PFSK-1 (cell line): ENCODE measurements at regions not wholly inside any gene's neighbourhood (a gene's known extent, or its start where the extent isn't known, plus 50 kb on each side); places are given as distances from the start of the nearest gene placed in this dataset.

Source experiments
- FOXP2 ChIP-seq: optimal IDR thresholded peaks from 2 replicates; pipeline ENCODE3; 2011; ENCODE audit warnings: borderline replicate concordance, control low read depth, inconsistent platforms; ENCODE audit not compliant: insufficient read depth; ENCODE audit errors: extremely low read length, extremely low read depth
- POLR2AphosphoS5 ChIP-seq: IDR thresholded peaks from 2 replicates; pipeline ENCODE4 v1.6.1; 2012; ENCODE audit warnings: low read depth, mild to moderate bottlenecking, control low read depth, low read length, moderate library complexity
- SIN3A ChIP-seq: IDR thresholded peaks from 2 replicates; pipeline ENCODE4 v1.6.1; 2012; ENCODE audit warnings: mild to moderate bottlenecking, low read length, moderate library complexity, borderline replicate concordance; ENCODE audit not compliant: insufficient read depth
- TAF1 ChIP-seq: IDR thresholded peaks from 2 replicates; pipeline ENCODE4 v1.6.1; 2012; ENCODE audit warnings: low read length, control low read depth, borderline replicate concordance; ENCODE audit not compliant: insufficient read depth
- TF ChIP-seq, protein P1 (sequence below), 2 experiments: IDR thresholded peaks; 2 replicates each; pipeline versions ENCODE4 v1.6.1 to v1.8.0; 2011 to 2012; ENCODE audit warnings: low read depth in 2 of 2, low read length in 2 of 2, control low read depth in 1 of 2, inconsistent platforms in 1 of 2, mild to moderate bottlenecking in 1 of 2, moderate library complexity in 1 of 2; ENCODE audit not compliant: insufficient read depth in 1 of 2

DNA sequence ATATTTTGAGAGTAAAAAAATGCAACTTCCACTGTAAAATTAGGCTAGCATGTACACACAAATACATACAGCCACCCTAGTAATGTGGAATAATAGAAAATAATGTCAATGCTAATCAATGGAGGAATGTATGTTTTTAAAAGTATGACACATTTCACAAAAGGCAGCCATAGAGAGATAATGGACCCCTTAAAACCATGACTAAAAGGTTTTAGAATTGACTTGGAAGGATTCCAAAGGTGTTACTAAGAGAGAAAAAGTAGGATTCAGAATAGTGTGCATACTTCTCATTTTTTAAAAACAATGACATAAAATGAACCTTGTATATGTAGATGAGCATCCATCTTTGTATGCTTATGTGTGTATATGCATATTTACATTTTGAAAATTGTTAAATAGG lies 597.9 kb upstream of the PCDH9 start:
- TF ChIP-seq, protein P1, sequence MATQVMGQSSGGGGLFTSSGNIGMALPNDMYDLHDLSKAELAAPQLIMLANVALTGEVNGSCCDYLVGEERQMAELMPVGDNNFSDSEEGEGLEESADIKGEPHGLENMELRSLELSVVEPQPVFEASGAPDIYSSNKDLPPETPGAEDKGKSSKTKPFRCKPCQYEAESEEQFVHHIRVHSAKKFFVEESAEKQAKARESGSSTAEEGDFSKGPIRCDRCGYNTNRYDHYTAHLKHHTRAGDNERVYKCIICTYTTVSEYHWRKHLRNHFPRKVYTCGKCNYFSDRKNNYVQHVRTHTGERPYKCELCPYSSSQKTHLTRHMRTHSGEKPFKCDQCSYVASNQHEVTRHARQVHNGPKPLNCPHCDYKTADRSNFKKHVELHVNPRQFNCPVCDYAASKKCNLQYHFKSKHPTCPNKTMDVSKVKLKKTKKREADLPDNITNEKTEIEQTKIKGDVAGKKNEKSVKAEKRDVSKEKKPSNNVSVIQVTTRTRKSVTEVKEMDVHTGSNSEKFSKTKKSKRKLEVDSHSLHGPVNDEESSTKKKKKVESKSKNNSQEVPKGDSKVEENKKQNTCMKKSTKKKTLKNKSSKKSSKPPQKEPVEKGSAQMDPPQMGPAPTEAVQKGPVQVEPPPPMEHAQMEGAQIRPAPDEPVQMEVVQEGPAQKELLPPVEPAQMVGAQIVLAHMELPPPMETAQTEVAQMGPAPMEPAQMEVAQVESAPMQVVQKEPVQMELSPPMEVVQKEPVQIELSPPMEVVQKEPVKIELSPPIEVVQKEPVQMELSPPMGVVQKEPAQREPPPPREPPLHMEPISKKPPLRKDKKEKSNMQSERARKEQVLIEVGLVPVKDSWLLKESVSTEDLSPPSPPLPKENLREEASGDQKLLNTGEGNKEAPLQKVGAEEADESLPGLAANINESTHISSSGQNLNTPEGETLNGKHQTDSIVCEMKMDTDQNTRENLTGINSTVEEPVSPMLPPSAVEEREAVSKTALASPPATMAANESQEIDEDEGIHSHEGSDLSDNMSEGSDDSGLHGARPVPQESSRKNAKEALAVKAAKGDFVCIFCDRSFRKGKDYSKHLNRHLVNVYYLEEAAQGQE (IDR thresholded peaks at IDR 0.05; ENCODE audit: insufficient read depth in 1 of 2, low read depth in 2 of 2, low read length in 2 of 2), result no peak
- no peak for TF ChIP-seq SIN3A
- no peak for TF ChIP-seq FOXP2
- TF ChIP-seq POLR2AphosphoS5, result no peak
- no peak for TF ChIP-seq TAF1

DNA sequence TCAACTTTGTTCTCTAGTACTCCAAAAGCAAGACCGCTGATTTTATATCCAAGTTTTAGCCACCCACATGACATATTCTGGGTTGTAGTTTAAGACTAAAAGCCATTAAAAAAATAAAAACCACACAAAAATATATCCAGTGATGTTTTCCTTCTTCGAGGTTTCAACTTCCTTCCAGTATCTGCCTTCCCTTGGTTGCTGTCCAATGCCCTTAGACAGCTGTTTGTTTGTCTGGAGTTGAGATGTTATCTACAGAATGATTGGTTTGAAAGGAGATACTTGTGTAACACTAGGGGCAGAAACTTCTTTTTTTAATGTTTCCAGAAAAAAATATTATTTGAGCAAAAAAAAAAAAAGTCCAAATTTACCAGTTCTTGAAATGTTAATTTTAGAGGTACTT lies 591.5 kb upstream of the PCDH9 start:
- TF ChIP-seq POLR2AphosphoS5 (no peak), FOXP2 (no peak), SIN3A (no peak), TAF1 (no peak)
- TF ChIP-seq, protein P1 (IDR thresholded peaks at IDR 0.05; ENCODE audit: insufficient read depth in 1 of 2, low read depth in 2 of 2, low read length in 2 of 2), result no peak

DNA sequence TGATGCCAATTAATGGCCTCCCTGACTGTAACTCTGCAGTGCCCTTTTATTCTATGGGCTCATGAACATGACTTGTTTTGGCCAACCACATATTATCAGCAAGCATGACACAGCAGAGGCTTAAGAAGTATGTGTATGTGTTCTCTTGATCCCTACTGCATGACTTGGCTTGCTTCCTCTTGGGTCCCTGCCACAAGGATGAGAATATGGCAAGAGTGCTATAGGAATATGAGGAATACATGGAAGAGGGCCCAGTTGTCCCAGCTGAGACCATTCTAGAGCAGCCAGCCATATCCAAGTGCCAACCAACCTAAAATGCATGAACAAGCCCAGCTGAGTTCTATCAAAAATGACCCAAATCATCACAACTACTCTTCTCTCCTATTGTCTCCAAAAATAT lies 576.7 kb upstream of the PCDH9 start:
- TF ChIP-seq TAF1, result no peak
- no peak for TF ChIP-seq POLR2AphosphoS5
- TF ChIP-seq SIN3A, result no peak
- TF ChIP-seq, protein P1 (IDR thresholded peaks at IDR 0.05; ENCODE audit: insufficient read depth in 1 of 2, low read depth in 2 of 2, low read length in 2 of 2), result no peak
- TF ChIP-seq FOXP2, result no peak

DNA sequence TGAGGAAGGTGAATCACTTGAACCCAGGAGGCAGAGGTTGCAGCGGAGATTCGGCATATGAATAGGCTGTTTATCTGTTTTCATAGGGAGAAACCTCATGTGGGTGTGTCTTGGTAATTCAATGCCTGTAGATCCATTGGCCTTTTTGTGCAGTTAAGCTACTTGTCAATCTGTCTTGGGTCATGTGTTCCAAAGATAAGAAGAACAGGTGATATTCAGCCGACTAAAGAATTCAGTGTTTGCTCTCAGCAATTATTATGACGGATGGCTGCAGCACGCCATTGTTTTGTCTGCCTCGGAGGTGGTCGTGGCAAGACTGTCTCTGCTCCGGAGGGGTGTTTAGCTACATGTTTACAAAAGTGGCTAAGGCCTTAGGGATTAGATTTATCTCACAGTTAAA lies 573.0 kb upstream of the PCDH9 start:
- TF ChIP-seq FOXP2 (no peak), TAF1 (no peak), SIN3A (no peak), POLR2AphosphoS5 (no peak)
- TF ChIP-seq, protein P1 (IDR thresholded peaks at IDR 0.05; ENCODE audit: insufficient read depth in 1 of 2, low read depth in 2 of 2, low read length in 2 of 2), result no peak

DNA sequence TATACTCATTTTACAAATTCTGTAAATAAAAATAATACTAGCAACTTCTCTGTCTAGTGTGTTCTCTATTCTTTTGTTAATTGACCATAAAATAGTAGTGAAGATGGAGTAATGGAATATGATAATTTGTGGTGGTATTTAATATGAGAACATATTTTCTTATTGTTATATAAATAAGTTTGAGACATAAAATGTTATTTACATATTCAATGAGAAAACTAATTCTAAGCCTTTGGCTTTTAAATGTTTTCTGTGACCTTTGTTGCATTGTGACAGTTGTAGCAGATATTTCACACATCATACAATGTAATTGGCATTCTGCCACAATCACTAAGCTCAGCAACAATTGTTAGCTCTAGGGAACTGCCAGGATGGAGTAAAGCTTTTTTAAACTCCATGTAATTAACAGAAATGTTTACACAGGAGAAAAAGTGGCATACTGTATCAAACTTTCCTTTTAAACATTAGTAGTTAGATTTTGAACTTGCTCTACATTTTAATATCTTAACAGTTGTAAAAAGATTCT lies 562.1 kb upstream of the PCDH9 start:
- TF ChIP-seq FOXP2 (no peak), TAF1 (no peak), SIN3A (no peak), POLR2AphosphoS5 (no peak)
- TF ChIP-seq, protein P1 (IDR thresholded peaks at IDR 0.05; ENCODE audit: insufficient read depth in 1 of 2, low read depth in 2 of 2, low read length in 2 of 2), result no peak
